DOHH2 (cell line): ENCODE measurements at regions not wholly inside any gene's neighbourhood (a gene's known extent, or its start where the extent isn't known, plus 50 kb on each side); places are given as distances from the start of the nearest gene placed in this dataset.

Experiments
- CTCF ChIP-seq: fragments of 200-600 bp; sonication (generic); IDR thresholded peaks from one replicate; pipeline ENCODE4 v1.5.1; 2014; ENCODE audit warnings: antibody characterized with exemption, mild to moderate bottlenecking, low read depth, low read length; ENCODE audit not compliant: poor library complexity, severe bottlenecking
- EZH2phosphoT487 ChIP-seq: fragments of 200-600 bp; sonication (generic); IDR thresholded peaks from 2 replicates; pipeline ENCODE4 v1.6.1; 2017; ENCODE audit warnings: borderline replicate concordance, mild to moderate bottlenecking, antibody characterized with exemption, low read length, moderate library complexity, mixed read lengths

GRCh38 chr16:86635926-86636325, 57.6 kb downstream of the FOXL1 start:
- no peak for TF ChIP-seq CTCF
- no peak for TF ChIP-seq EZH2phosphoT487
